GM23338 (cell line): ENCODE measurements at regions not wholly inside any gene's neighbourhood (a gene's known extent, or its start where the extent isn't known, plus 50 kb on each side); places are given as distances from the start of the nearest gene placed in this dataset.

Experiments used
- CREB1 ChIP-seq: fragments of 250-450 bp; sonication (Bioruptor Pico); IDR thresholded peaks from 2 replicates; pipeline ENCODE4 v1.5.0; 2020; ENCODE audit warnings: low read depth, mild to moderate bottlenecking, moderate library complexity
- CTCF ChIP-seq, 2 experiments: fragments of 200-600 bp in 1 of 2; sonication (generic) in 1 of 2; conservative IDR thresholded peaks; 2 replicates each; pipeline versions ENCODE4 v1.5.1 to v1.6.1; 2016 to 2017; ENCODE audit warnings: antibody characterized with exemption in 2 of 2, low read depth in 2 of 2, mild to moderate bottlenecking in 2 of 2, moderate library complexity in 1 of 2
- ETS1 ChIP-seq: IDR thresholded peaks from 2 replicates; pipeline ENCODE4 v1.6.1; 2016; ENCODE audit warnings: antibody characterized with exemption
- EZH2 ChIP-seq: fragments of 200-600 bp; sonication (generic); IDR thresholded peaks from one replicate; pipeline ENCODE4 v1.8.0; 2017; ENCODE audit warnings: antibody characterized with exemption, mild to moderate bottlenecking, low read depth; ENCODE audit not compliant: unreplicated experiment
- EZH2phosphoT487 ChIP-seq: fragments of 200-600 bp; sonication (generic); IDR thresholded peaks from one replicate; pipeline ENCODE4 v1.8.1; 2018; ENCODE audit warnings: antibody characterized with exemption; ENCODE audit not compliant: unreplicated experiment
- JUNB ChIP-seq: IDR thresholded peaks from one replicate; pipeline ENCODE4 v1.6.1; 2016; ENCODE audit warnings: antibody characterized with exemption; ENCODE audit not compliant: unreplicated experiment
- POLR2AphosphoS5 ChIP-seq: IDR thresholded peaks from 2 replicates; pipeline ENCODE4 v1.6.1; 2016; ENCODE audit warnings: antibody characterized with exemption, low read depth
- ZNF331 ChIP-seq: fragments of 250-450 bp; sonication (Bioruptor Pico); IDR thresholded peaks from 2 replicates; pipeline ENCODE4 v1.5.0; 2020; ENCODE audit warnings: low read depth, mild to moderate bottlenecking, moderate library complexity

GRCh38 chr15:29204369-29204755, 65.3 kb downstream of the NSMCE3 start:
- TF ChIP-seq CTCF (conservative IDR thresholded peaks at IDR 0.05; ENCODE audit: low read depth in 2 of 2) (no peak), EZH2phosphoT487 (no peak), ZNF331 (CRISPR knock-in tag) (no peak), EZH2 (no peak), POLR2AphosphoS5 (no peak), JUNB (no peak), ETS1 (no peak), CREB1 (CRISPR knock-in tag) (no peak)
